ENCODE measurements at regions not wholly inside any gene's neighbourhood (a gene's known extent, or its start where the extent isn't known, plus 50 kb on each side); places are given as distances from the start of the nearest gene placed in this dataset.

DNA sequence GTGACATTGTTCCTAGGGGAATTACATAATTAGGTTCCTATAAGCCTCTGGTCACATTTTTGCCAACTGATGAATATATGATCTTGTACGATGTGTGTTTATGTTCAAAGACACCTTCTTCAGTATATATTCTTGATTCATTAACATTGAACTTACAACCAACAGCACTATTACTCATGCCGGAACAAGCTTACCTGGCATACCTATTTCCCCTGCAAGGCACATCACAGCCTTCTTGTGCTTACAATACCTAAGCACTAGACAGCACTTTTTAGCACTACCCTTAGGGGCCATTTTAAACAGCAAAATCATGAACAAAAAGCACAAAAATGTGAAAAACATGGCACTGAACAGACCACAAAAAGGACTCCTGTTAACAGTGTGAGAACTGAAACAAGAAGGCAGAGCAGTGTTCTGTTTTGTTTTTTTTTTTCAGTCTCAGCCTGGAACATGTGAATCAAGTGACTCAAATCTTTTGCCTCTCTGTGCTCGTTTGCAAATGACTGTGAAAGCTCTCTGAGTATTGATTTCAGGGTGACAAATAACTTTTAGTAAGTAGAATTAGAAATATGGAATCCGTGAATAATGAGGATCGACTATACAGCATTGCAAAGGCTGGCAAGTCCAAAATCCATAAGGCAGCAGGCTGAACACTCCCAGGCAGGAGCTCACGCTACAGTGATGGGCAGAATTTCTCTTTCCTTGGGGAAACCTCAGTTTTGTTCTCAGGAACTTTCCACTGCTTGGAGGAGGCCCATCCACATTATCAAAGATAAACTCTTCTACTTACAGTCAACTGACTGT, 102.3 kb upstream of the TSHZ2 start:
- Histone ChIP-seq H3K27me3 (ENCODE audit: control insufficient read depth in 1 of 2, insufficient read depth in 2 of 2, low read length in 2 of 2) (no peaks in the 10 kb centered on the region), H3K9me3 (ENCODE audit: low read length) (0 out of 2 replicates have a peak, but pooled peaks cover 15% of the 10 kb centered on the region), H3K27ac (ENCODE audit: extremely low read length, insufficient read depth, low read length) (no peak overlapping the region), H3K36me3 (replicated peaks in 1 of 2; ENCODE audit: control insufficient read depth in 1 of 2, insufficient read depth in 2 of 2, low read length in 2 of 2) (no peaks in the 10 kb centered on the region), H3K4me3 (replicated peaks in 1 of 3; ENCODE audit: insufficient read depth in 1 of 3, low read depth in 2 of 3, low read length in 3 of 3) (no peak overlapping the region), H3K4me2 (ENCODE audit: low read depth, low read length) (no peak overlapping the region), H3K4me1 (ENCODE audit: insufficient read depth, low read length) (no peaks in the 10 kb centered on the region), H3K9ac (ENCODE audit: insufficient read depth, low read depth, low read length) (no peak overlapping the region), H2AFZ (ENCODE audit: low read length) (no peak overlapping the region), H3K79me2 (ENCODE audit: insufficient read depth, low read length) (no peaks in the 10 kb centered on the region), H4K20me1 (ENCODE audit: insufficient read depth, low read length) (no peaks in the 10 kb centered on the region)
- TF ChIP-seq PRPF4 (IDR thresholded peaks at IDR 0.05; ENCODE audit: low read depth, low read length, poor library complexity, severe bottlenecking) (no peak), ETV6 (CRISPR knock-in tag; conservative IDR thresholded peaks at IDR 0.05) (no peak), ATM (IDR thresholded peaks at IDR 0.05; ENCODE audit: borderline replicate concordance) (no peak), ZMYM2 (CRISPR knock-in tag; IDR thresholded peaks at IDR 0.05) (no peak), EHMT2 (IDR thresholded peaks at IDR 0.05; ENCODE audit: borderline replicate concordance, low read depth, low read length) (no peak), ZNF460 (CRISPR knock-in tag; IDR thresholded peaks at IDR 0.05; ENCODE audit: borderline replicate concordance) (no peak), PPARG (CRISPR knock-in tag; conservative IDR thresholded peaks at IDR 0.05) (no peak), ZNF781 (CRISPR knock-in tag; IDR thresholded peaks at IDR 0.05; ENCODE audit: borderline replicate concordance, not compliant biosample characterization) (no peak), JDP2 (CRISPR knock-in tag; IDR thresholded peaks at IDR 0.05; ENCODE audit: borderline replicate concordance) (no peak), NBN (conservative IDR thresholded peaks at IDR 0.05) (no peak), GTF3A (CRISPR knock-in tag; conservative IDR thresholded peaks at IDR 0.05) (no peak), PAWR (CRISPR knock-in tag; IDR thresholded peaks at IDR 0.05; ENCODE audit: borderline replicate concordance) (no peak), RARG (CRISPR knock-in tag; IDR thresholded peaks at IDR 0.05; ENCODE audit: low read depth) (no peak), ONECUT2 (CRISPR knock-in tag; IDR thresholded peaks at IDR 0.05) (no peak), ZMAT5 (CRISPR knock-in tag; IDR thresholded peaks at IDR 0.05; ENCODE audit: borderline replicate concordance, low read depth) (no peak), ZSCAN21 (CRISPR knock-in tag; IDR thresholded peaks at IDR 0.05; ENCODE audit: borderline replicate concordance) (no peak), SALL1 (CRISPR knock-in tag; IDR thresholded peaks at IDR 0.05) (no peak)
- intact Hi-C loops (cut with micrococcal nuclease; ENCODE audit: unreplicated experiment), result no loop called here
- WGBS (ENCODE audit: low lambda C conversion rate), result 24% methylated on average over 6 of the region's 6 CpGs
- POLR2A ChIA-PET, result no interaction called here
- ATAC-seq (no peak), FAIRE-seq (no peak), DNase-seq (ENCODE audit: low spot score) (no peak)
- in situ Hi-C loops (cut with HindIII; ENCODE audit: extremely low pct_ligation_motif_present, low pct_unique_long_range_greater_than_20kb), result no loop called here
- BruUV-seq (replicated peaks), result no TSS peak
- CTCF ChIA-PET (ENCODE audit: low intra/inter-chr PET ratio, low total read pairs), result no interaction called here
